Myocyte (in vitro differentiated cells): ENCODE measurements at regions not wholly inside any gene's neighbourhood (a gene's known extent, or its start where the extent isn't known, plus 50 kb on each side); places are given as distances from the start of the nearest gene placed in this dataset.

Experiments
- DNase-seq: peaks from one replicate; pipeline ENCODE4 v3.0.0-alpha.2; 2012; ENCODE audit warnings: low read depth

GRCh38 chr22:27483095-27483785, 318.3 kb downstream of the MN1 start:
- DNase-seq, result no peak

- no peak for DNase-seq
Observed at GRCh38 chr22:27485842-27486241, 315.7 kb downstream of the MN1 start.

GRCh38 chr22:27487600-27488452, 313.7 kb downstream of the MN1 start:
- peak; percentile 39 for DNase-seq

- DNase-seq, result peak; percentile 13
Observed at GRCh38 chr22:27488456-27489177, 312.9 kb downstream of the MN1 start.

- no peak for DNase-seq
Observed at GRCh38 chr22:27489178-27489675, 312.3 kb downstream of the MN1 start.

GRCh38 chr22:27490080-27490479, 311.5 kb downstream of the MN1 start:
- DNase-seq, result no peak

- no peak for DNase-seq
Observed at GRCh38 chr22:27491888-27492287, 309.7 kb downstream of the MN1 start.

- no peak for DNase-seq
Observed at GRCh38 chr22:27492566-27493201, 308.9 kb downstream of the MN1 start.

GRCh38 chr22:27493796-27494195, 307.8 kb downstream of the MN1 start:
- DNase-seq, result no peak

GRCh38 chr22:27494785-27495184, 306.8 kb downstream of the MN1 start:
- DNase-seq, result no peak

GRCh38 chr22:27495325-27495724, 306.2 kb downstream of the MN1 start:
- no peak for DNase-seq

GRCh38 chr22:27499121-27499520, 302.4 kb downstream of the MN1 start:
- DNase-seq, result no peak

GRCh38 chr22:27501191-27501936, 300.2 kb downstream of the MN1 start:
- DNase-seq, result peak; percentile 30

- DNase-seq, result no peak
Observed at GRCh38 chr22:27502327-27502726, 299.2 kb downstream of the MN1 start.

- DNase-seq, result peak; percentile 69
Observed at GRCh38 chr22:27504360-27505253, 296.9 kb downstream of the MN1 start.

GRCh38 chr22:27507111-27507611, 294.4 kb downstream of the MN1 start:
- DNase-seq, result no peak

GRCh38 chr22:27507935-27508526, 293.5 kb downstream of the MN1 start:
- DNase-seq, result peak; percentile 11

- peak; percentile 23 for DNase-seq
Observed at GRCh38 chr22:27509132-27509920, 292.2 kb downstream of the MN1 start.
